Occipital lobe (tissue), 1 donor: ENCODE measurements at regions not wholly inside any gene's neighbourhood (a gene's known extent, or its start where the extent isn't known, plus 50 kb on each side); places are given as distances from the start of the nearest gene placed in this dataset.

Experiments used
- DNase-seq: peaks from one replicate; lab custom pipeline; 2025; lab: John Stamatoyannopoulos, UW

DNA sequence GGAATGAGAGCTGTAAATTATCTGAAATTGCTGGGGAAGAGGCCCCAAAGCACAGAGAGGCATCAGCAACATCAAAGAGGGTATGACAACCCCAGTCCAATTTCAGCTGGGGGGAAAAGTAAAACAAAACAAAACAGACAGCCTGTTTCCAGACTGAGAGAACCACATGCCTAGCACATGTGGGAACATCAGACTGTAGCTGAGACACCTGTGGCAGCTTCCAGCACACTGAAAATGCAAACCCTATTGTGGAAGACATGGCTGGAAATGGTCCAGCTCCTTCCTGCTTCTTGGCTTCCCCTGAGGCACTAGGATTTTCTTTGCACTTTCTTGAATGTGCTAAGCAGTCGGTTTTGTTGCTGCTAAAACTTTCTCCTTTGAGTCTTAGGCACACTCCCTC is 240.9 kb upstream of the STS start:
- no peak for DNase-seq

DNA sequence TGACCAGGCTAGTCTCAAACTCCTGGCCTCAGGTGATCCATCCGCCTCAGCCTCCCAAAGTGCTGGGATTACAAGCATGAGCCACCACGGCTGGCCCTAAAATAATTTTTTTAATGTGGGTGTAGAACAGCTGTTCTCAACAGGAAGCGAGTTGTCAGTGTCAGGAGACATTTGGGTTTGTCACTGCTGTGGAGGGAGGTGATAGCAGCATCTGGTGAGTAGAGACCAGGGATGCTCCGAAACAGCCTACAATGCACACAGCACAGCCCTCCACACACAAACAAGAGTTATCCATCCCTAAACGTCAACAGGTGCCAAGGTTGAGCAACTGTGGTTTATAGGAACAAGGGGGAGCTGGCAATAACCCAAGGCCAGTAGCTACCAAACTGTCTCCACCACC is 243.4 kb upstream of the STS start:
- DNase-seq: no peak

DNA sequence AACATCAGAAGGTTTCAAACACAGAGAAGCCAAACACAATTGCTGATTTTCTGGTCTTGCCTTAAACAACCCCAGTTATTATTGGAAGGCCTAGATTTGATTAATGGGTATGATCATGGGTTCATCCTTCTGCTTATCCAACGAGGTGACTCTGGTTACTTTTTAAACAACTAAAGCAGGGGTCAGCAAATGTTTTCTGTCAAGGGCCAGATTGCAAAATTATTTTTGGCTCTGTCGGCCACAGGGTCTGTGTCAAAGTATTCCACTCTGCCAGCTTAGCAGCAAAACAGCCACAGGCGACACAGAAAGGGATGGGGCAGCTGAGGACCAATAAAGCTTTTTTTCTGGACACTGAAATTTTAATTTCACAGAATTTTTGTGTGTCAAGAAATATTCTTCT is 249.1 kb upstream of the STS start:
- DNase-seq: no peak

DNA sequence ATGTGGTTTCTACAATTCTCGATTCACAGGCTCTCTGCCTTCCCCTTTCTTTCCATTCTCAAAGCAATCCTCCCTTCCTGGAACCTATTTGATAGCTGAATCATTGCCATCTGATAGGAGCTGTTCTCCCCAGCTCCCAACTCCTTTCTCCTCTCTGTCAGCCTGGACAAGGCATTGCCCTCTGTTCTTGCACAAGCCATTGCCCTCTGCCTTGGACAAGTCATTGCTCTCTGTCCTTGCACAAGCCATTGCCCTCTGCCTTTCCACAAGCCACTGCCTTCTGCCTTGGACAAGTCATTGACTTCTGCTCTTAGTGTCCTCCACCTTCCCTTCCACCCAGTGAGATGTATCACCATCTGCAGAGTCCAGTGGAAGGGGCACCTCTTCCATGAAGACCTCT is 256.1 kb upstream of the STS start:
- DNase-seq: no peak

DNA sequence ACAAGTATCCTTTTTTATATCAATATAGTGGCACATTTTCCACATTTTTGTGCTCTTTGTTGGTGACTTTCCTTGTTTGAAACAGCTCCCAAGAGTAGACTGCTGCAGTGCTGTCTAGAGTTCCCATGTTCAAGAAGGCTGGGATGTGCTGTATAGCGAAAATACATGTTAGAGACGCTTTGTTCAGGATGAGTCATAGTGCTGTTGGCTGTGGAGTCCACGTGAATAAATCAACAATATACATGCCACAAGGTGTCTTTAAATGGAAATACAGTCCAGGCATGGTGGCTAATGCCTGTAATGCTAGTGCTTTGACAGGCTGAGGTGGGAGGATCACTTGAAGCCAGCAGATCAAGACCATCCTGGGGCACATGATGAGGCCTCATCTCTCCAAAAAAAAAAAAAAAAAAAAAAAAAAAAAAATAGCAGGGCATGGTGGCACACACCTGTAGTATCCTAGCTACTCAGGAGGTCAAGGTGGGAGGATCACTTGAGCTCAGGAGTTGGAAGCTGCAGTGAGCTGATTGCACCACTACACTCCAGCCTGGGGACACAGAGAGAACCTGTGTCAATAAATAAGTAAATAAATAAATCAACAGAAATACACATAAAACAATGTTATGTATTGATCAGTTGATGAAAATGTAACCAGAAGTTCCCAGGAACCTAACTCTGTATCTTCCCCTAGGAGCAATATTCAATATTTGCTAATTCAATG is 256.8 kb upstream of the STS start:
- no peak for DNase-seq

DNA sequence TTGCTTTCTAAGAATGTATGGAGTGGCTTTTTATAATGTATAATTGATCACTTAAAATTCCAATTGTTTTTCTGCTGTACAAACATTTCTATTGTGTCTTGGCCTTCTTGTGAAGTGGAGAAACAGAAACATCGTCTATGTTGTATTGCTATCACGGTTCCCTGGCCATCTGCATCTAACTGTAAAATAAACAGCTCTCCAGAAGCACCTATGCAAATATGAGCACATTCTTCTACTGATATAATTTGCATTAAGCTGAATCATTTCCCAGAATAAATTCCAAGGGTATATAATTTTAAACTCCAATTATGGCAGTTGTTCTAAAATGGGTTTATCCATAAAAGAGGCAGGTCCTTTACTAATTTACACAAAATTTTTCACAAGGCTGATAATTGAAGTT is 261.6 kb upstream of the STS start:
- DNase-seq: no peak

DNA sequence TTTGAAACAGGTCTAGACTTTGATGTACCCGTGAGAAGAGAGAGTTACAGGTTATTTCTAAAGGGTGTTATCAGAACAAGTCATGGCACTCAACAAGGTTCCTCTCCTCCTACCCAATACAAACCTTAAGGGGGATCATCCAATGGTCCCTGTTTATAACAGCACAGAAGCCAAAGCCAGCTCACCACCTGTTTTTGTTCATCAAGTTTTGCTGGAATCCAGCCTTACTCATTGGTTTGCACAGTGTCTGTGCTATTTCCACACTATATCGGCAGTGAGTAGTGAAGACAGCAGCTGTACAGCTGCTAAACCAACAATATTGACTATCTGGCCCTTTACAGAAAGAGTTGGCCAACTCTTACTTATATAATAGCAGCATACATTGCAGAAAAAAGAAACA is 262.1 kb upstream of the STS start:
- no peak for DNase-seq

DNA sequence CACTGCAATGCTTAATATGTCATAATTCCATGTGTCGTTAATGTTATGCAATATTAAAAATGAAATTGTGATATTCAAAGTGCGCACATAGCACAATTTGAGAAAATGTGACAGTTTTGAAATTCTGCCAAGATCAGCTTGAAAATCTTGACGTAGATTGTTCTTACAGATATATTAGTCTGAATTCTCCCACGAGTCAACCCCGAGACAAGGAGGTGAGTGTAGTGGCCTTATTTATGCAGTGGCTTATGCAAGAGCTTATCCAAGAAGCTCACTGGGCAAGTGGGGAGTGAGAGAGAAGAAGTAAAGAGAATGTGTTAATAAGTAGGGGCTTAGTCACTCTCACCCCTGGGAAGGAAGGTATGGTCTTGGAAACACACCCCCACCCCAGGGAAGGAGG is 286.1 kb upstream of the STS start:
- DNase-seq: no peak

DNA sequence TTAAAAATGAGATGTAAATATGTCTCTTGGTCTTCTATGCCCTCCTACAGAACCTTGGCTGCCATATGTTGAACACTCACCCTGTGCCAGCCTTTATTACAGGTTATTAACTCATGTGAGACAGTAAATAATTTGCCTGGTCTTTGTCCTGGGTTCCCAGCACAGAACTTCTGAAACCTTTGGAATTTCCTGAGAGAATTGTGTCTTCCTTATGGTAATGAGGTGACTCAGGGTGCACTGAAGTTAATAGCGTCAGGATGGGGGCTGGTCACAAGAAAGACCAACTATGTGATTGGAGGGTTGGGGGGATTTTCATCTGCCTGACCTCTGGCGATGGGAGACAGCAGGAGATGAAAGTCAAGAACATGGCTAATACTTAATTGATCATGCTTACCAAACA is 289.8 kb upstream of the STS start:
- DNase-seq: no peak

DNA sequence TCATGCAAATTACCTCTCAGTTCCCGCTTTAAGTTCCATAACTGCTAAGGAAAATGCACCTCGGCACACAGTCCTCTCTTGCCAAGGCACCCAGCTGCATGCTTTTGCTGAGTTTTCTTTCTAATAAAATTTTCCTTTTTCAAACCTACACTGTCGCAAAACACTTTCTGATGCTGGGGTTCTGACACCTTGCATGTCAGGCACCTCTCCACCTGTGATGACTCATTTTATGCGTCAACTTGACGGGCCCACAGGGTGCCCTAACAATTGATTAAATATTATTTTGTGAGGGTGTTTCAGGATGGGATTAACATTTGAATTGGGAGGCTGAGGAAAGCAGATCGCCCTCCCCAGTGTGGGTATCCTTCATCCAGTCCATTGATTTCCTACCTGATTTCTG is 291.0 kb upstream of the STS start:
- DNase-seq: no peak

DNA sequence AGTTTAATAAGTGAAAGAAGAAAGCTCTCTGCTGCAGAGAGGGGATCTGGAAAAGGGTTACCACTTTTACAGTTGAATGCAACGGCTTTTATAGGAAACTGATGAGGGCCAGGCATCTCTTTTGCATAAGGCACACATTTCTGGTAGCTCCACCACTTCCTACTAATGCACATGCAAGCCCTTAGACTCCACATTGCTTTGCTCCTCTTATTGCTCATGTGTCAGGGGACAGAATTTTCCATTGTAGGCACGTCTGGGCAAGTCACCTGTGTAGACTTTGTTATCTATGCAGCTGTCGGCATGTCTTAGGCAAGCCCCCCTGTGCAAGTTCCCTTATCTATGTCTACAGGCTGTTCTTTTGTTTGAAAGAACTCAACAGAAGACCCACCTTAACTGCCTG is 294.6 kb upstream of the STS start:
- no peak for DNase-seq

DNA sequence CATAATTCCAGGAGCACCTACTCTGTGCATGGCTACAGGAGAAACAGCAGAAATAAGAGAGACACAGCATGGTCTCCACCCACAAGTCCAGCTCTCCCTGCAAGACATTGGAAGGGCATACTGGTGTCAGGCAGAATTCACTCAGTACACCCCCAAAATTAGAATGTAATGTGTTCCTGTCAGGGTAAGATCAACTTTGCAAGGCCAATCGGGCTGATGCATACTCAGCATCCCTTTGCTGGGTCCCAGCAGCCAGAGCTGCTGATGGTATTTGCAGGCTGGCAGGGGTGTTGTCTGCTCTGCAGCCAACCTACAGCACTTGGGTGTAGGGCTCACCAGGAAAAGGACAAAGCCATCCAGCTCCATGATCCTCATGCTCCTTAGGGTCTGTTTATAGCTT is 295.4 kb upstream of the STS start:
- no peak for DNase-seq

DNA sequence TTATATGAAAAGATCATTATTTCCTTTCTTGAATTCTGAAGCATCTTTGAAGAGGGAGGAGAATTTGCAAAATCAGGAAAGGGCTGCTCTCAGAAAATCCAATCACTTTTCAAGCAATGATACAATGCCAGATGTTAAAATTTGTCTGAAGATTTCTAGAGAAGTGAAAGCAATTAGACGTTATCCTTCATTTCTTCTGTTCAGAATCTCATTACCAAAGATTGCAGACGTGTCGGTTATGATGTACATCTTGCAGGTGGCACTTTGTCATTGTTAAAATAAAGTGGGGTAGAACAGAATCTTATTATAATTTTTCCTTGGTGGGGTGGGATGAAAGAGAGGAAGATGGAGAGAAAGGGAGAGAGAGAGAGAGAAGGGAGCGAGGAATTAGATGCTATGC is 296.4 kb upstream of the STS start:
- no peak for DNase-seq

DNA sequence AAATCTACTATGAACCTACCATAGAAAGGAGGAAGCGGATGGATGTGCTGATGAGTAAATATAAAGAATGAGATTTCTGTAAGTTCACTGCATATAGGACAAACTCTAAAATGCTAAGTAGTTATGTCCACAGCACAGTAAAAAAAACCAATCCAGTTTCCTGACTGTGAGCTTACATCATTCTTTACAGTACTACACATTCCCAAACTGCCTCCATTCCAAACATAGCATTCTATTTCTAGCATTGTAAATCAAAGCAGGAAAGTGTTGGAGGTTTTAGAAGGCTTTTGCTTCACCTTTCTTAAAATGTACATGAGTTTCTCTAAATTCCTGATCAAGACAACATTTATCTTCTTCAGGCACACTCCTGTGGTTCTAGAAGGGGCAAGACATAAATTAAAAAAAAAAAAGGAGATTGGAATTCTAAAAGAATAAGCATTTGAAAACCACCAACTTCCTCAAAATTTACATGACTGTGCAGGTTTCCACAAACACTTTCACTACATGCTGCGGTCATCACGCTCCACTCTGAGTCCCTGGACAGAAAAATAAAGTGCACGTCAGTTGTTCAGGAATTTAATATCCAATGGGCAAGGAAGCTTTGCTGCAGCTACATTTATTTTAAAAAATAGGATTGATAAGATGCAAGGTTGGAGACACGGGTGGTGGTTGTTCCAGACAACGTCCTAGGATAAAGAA is 297.6 kb upstream of the STS start:
- DNase-seq: no peak

DNA sequence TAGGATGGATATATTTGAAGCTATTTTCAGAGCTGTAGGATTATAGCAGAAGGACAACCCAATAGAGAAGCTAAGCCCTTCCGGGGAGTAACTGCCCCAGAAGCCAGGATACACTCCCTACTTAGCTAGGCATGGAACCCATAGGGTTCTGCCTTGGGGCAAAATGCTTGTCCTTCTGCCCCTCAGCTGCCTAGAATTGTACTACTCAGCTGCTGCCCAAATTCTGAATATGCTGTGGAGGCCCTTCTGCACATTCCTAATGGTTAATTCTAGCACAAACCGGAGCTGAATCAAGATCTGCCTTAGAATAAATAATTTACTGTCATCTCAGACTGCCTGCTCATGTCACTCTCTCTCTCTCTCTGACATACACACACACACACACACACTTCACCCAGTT is 297.7 kb upstream of the VCX3A start:
- no peak for DNase-seq

DNA sequence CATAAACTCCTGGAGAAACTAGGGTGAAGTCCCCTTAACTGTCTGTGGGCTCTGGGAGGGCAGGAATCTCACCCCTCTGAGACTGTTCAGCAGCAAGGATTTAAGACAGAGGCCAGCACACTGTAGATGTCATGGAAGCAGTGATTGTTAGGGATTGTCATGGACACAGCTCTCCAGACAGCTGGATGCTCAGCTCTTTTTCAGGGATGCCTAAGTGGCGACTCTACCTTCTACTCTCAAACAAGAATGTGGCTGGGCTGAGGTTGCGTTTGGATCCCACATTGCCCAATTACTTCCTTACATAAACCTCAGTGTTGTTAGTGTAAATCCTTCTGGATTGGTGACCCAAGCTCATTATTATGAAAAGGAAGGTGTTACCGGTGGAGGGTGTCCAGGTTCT is 291.9 kb upstream of the VCX3A start:
- DNase-seq: no peak

DNA sequence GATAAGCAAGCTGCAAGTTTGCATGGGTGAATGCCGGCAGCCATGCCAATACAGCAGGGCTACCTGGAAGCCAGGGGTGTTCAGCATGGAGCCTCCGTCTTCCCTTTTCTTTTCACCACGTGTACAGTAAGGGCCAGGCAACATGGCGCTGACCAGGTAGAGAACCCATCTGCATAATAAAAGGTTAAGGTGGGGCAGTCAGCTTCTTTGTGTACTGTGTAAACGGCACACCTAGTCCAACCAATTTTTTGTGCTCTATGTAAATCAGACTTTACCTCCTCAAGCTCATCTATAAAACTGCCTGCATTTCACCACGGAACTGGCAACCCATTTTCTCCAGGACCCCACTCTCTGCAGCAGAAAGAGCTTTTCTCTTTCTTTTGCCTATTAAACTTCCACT is 286.8 kb upstream of the VCX3A start:
- no peak for DNase-seq

DNA sequence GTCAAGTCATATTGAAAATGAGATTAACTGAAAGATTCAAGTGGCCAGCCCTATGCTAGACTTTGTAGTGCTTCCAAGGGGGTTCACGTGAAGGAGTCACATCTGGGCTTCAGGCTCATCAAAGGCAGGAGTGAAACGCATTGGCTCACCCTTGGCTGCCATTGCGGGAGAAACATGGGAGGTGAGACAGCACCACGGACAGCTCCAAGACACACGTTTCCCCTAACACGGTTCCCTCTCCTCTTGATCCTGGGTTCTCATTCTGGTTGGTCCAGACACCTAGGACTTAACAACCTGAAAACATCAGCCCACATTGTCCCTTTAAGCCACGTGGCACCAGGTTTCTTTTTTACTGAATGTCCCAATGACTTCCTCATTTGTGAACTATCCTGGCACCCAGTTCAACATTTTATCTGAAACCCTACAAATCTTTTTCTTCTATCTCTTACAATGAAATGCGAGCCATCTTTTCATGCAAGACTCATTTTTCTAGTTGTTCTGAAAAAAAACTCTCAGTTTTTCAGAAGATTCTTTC is 279.0 kb upstream of the VCX3A start:
- no peak for DNase-seq

DNA sequence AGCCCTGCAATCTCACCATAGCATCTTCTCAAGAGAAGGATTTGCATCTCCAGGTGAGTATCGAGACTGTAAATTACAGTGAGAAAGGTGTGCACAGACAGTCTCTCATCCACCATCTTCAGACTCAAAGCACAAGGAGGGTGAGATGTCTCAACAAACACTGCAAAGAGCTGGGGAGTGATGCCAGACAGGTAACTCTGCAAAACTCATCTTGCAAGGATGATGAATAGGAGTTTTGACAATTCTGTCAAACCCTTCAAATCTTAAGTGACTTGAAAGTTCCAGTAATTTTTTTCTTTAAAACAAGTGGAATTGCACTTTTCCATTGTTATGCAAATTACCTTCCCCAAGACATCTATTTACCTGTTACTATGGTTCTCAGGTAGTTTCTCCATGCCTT is 277.2 kb upstream of the VCX3A start:
- no peak for DNase-seq

DNA sequence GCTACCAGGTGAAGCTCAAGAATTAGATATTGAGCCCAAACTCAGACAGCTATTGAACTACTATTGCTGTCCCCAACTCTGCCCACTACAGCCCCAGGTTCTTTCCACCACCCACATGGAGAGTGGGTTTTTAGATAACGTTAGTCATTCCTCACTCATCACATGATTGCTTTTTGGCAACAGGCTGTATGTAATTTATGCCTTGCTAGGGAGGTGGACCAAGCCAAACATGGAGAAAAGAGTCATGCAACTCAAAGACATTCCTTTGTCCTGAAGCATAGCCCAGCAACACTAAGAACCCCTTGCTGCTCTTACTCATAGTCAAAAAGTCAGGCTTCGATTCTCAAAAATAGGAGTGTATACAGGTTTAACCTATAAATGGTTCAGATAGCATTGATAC is 275.9 kb upstream of the VCX3A start:
- DNase-seq: no peak

DNA sequence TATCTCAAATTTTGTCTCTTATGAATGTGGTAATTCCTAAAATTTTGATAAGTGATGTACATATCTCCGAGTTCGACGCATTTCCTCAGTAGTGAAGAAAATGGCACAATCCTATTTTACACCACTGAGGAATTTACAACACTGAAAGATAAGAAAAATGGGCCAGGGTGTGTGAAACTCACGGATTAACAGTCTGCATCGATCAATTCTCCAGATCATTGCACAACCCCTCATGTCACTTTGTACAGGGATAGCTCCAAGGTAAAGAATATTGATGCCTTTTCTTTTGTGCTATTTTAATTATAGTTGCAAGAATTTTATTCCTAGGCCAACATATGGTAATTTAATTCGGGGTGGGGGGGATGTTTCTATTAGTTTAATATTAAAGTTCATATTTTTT is 268.7 kb upstream of the VCX3A start:
- DNase-seq: no peak

DNA sequence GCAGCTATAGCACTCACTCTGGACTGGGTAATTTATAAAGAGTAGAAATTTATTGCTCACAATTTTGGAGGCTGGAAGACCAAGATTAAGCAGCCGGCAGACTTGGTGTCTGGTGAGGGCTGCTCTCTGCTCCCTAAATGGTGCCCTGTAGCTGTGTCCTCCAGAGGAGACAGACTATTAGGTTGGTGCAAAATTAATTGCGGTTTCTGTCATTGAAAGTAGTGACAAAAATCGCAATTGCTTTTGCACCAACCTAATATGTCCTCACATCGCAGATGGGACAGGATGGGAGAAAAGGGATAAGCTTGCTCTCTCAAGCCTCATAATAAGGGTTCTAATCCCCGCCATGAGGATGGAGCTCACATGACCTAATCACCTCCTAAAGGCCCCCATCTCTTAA is 258.1 kb upstream of the VCX3A start:
- no peak for DNase-seq

DNA sequence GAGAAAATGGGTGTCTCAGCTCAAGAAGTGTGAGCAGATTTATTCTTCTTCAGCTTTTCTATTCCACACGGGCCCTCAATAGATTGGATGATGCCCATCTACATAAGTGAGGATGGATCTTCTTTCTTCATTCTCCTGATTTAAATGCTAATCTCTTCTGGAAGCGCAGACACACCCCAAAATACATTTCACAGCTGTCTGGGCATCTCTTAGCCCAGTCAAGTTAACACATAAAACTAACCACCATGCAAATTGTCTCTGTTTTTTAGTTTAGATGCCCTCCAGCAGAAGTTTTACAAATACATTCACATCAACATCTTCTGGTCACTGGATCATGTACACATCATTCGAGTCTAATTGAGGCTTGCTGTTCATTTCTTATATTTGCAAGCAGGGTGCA is 249.0 kb upstream of the VCX3A start:
- no peak for DNase-seq
